Uterus (tissue), 3 donors: ENCODE measurements at regions not wholly inside any gene's neighbourhood (a gene's known extent, or its start where the extent isn't known, plus 50 kb on each side); places are given as distances from the start of the nearest gene placed in this dataset. TPM values are rescaled to one million over a fixed set of nuclear protein-coding genes. Genes with fewer than 3 reads are reported as not detected.
"Not testable (repeated sequence)": the region's sequence is repeated elsewhere in the genome, so short reads cannot be mapped to it uniquely, and the experiment has no call there.

Source experiments
- DNase-seq, 2 donors: peaks; one replicate each; pipeline ENCODE4 v3.0.0-alpha.2; 2019 to 2020
- H3K27ac ChIP-seq, 2 donors: fragments of 200-600 bp; sonication (generic); 1 replicate in 1 of 2; 2 replicates in 1 of 2; pipeline ENCODE4 v1.5.1; 2016 to 2018
- H3K27me3 ChIP-seq, 2 donors: fragments of 200-600 bp; sonication (generic); one replicate each; pipeline ENCODE4 v1.5.1; 2018 to 2019; ENCODE audit warnings: control low read depth in 1 of 2
- H3K36me3 ChIP-seq, 2 donors: fragments of 200-600 bp; sonication (generic); one replicate each; pipeline ENCODE4 v1.5.1; 2019; ENCODE audit warnings: control low read depth in 1 of 2
- H3K4me1 ChIP-seq, 2 donors: fragments of 200-600 bp; sonication (generic); one replicate each; pipeline ENCODE4 v1.5.1; 2018 to 2019; ENCODE audit warnings: control low read depth in 1 of 2
- H3K4me3 ChIP-seq, 2 donors: fragments of 200-600 bp; sonication (generic); 1 replicate in 1 of 2; 2 replicates in 1 of 2; pipeline ENCODE4 v1.5.1; 2018 to 2019; ENCODE audit warnings: mild to moderate bottlenecking in 1 of 2
- H3K9me3 ChIP-seq, 2 donors: fragments of 200-600 bp; sonication (generic); one replicate each; pipeline ENCODE4 v1.5.1; 2019; ENCODE audit warnings: control low read depth in 1 of 2
- POLR2A ChIP-seq, 2 donors: fragments of 450-650 bp; IDR thresholded peaks; one replicate each; pipeline ENCODE4 v1.6.1; 2016; ENCODE audit warnings: antibody characterized with exemption in 2 of 2, mild to moderate bottlenecking in 1 of 2, moderate library complexity in 1 of 2
- intact Hi-C: fragments of 100-400 bp; cut with DNase I; formaldehyde crosslinking; loops from one replicate; pipeline ENCODE4 v1.15.1; 2023; ENCODE audit warnings: low total_unique reads
- small RNA-seq: library from RNA; depleted of rRNA; stranded (forward); fragments of <200 nt; gene quantifications from one replicate; pipeline ENCODE3, GENCODE V24; 2016
- TF ChIP-seq, protein P1 (sequence below), 4 experiments: fragments of 200-600 bp in 2 of 4; fragments of 450-650 bp in 2 of 4; sonication (generic) in 2 of 4; IDR thresholded peaks; one replicate each; pipeline ENCODE4 v1.5.1; 2016 to 2019; ENCODE audit warnings: antibody characterized with exemption in 4 of 4, mild to moderate bottlenecking in 2 of 4, moderate library complexity in 1 of 4
- donor health status: DM: yes; HTN: yes; CAD: no.

DNA sequence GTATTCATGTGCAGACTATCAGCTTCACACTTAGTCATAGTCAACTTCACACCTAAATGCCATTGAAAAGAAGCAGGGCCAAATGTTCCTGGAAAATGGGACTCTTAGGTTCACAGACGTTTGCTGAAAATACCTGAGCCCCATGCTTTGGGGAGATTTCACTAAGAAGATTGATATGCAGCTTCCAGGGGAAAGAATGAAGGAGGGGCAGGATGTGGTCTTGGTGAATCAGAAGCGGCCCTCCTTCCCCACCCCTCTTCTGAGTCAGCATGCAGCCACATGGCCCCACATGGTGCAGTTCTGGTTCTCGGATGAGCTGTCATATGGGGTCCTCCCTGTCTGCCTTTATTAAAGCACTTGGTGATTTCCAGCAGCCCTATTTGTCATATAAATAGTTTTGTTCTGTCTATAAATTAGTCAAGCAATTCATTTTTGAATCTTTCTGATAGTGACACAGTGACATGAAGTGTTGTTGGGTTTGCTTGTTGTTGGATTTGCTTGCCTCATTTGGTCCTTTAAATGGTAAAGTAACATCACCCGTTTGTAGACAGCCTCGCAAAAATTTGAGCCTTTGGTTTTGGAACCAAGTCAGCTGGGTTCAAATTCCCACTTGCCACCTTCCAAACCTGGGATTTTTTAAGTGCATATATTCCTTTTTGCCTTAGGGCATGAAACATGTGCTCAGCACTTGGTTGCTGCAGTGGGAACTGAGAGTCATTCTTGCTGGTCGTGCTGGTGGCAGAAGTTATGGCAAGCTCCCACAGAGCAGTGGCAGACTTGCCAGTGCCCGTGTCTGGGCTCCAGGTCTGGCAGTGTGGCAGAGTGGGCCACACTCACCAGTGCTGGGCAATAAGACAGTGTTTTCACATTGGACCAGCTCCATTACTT is 68.1 kb upstream of the CDK6 start:
- DNase-seq, result no peak
- Histone ChIP-seq H3K27me3 (no peaks in the 10 kb centered on the region), H3K4me1 (no peaks in the 10 kb centered on the region), H3K27ac (no peak overlapping the region), H3K36me3 (no peaks in the 10 kb centered on the region), H3K4me3 (no peak overlapping the region), H3K9me3 (no peaks in the 10 kb centered on the region)
- TF ChIP-seq, protein P1, sequence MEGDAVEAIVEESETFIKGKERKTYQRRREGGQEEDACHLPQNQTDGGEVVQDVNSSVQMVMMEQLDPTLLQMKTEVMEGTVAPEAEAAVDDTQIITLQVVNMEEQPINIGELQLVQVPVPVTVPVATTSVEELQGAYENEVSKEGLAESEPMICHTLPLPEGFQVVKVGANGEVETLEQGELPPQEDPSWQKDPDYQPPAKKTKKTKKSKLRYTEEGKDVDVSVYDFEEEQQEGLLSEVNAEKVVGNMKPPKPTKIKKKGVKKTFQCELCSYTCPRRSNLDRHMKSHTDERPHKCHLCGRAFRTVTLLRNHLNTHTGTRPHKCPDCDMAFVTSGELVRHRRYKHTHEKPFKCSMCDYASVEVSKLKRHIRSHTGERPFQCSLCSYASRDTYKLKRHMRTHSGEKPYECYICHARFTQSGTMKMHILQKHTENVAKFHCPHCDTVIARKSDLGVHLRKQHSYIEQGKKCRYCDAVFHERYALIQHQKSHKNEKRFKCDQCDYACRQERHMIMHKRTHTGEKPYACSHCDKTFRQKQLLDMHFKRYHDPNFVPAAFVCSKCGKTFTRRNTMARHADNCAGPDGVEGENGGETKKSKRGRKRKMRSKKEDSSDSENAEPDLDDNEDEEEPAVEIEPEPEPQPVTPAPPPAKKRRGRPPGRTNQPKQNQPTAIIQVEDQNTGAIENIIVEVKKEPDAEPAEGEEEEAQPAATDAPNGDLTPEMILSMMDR (IDR thresholded peaks at IDR 0.05), result no peak
- TF ChIP-seq POLR2A (IDR thresholded peaks at IDR 0.05), result no peak
- intact Hi-C loops, result no loop called here

DNA sequence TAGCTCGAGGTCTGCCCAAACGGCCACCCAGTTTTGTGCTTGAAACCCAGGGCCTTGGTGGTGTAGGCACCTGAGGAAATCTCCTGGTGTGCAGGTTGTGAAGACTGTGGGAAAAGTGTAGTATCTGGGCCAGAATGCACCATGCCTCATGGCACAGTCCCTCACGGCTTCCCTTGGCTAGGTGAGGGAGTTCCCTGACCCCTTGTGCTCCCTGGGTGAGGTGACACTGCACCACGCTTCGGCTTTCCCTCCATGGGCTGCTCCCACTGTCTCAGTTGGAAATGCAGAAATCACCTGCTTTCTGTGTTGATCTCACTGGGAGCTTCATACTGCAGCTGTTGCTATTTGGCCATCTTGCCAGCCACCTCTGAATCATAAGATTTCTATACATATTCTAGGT is 62.4 kb upstream of the CDK6 start:
- Histone ChIP-seq H3K27ac (no peak overlapping the region), H3K4me3 (no peak overlapping the region), H3K4me1 (no peaks in the 10 kb centered on the region), H3K36me3 (no peaks in the 10 kb centered on the region), H3K27me3 (no peaks in the 10 kb centered on the region), H3K9me3 (no peaks in the 10 kb centered on the region)
- intact Hi-C loops, result no loop called here
- no peak for DNase-seq
- no peak for TF ChIP-seq POLR2A (IDR thresholded peaks at IDR 0.05)
- TF ChIP-seq, protein P1 (IDR thresholded peaks at IDR 0.05), result no peak

- intact Hi-C loops, DNase-seq, H3K9me3 ChIP-seq: not testable (repeated sequence)
These were observed 58.5 kb upstream of the CDK6 start for GRCh38 chr7:92894857-92895256.

DNA sequence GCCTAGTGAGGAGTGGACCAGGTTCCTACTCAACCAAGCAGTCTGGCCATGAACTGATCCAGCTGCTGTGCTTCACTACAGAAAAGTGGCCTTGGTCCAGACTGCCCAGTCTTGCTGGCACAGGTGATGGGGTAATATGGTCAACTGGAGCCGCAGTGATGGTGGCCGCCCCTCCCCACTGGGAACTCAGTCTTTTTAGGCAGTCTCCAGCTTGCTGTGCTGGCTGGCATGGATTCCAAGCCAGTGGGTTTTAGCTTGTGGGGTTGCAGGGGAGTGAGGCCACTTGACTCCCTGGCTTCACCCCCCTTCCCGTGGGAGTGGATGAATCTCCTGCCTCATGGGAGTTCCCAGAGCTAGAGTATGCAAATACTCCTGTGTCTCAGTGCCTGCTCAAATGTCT is 52.7 kb upstream of the CDK6 start:
- Histone ChIP-seq H3K27me3 (no peaks in the 10 kb centered on the region), H3K4me1 (no peaks in the 10 kb centered on the region), H3K4me3 (no peak overlapping the region), H3K9me3 (no peaks in the 10 kb centered on the region), H3K36me3 (no peaks in the 10 kb centered on the region), H3K27ac (no peak overlapping the region)
- TF ChIP-seq, protein P1 (IDR thresholded peaks at IDR 0.05), result no peak
- intact Hi-C loops, result no loop called here
- DNase-seq, result no peak

More at GRCh38 chr7:92894857-92895256, 58.5 kb upstream of the CDK6 start:
- H3K27me3 ChIP-seq, H3K4me3 ChIP-seq, H3K36me3 ChIP-seq, H3K4me1 ChIP-seq, H3K27ac ChIP-seq: not testable (repeated sequence)

Small RNA genes lying in the stretch of these regions (small RNA-seq; reads per million reads assigned to genes)
- not detected for gene RN7SL7P
